ENCODE measurements at regions not wholly inside any gene's neighbourhood (a gene's known extent, or its start where the extent isn't known, plus 50 kb on each side); places are given as distances from the start of the nearest gene placed in this dataset.

DNA sequence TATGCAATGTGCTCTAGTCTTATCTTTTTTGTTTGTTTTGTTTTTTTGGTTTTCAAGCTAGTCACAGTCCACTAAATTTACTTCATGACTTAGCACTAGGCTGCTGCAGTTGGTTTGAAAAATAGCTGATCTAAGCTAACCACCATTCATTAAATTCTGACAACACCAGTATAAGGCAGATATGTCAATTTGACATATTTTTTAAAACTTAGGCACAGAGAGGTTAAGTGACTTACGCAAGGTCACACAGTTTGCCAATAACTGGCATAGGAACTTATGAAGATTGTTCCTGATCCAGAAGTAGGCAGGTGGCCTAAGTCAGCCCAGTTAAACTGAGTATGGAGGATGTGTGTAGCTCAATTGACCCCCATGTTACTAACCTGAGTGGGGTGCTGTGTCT lies 377.3 kb upstream of the NFE2L3 start:
- DNase-seq = no peak

DNA sequence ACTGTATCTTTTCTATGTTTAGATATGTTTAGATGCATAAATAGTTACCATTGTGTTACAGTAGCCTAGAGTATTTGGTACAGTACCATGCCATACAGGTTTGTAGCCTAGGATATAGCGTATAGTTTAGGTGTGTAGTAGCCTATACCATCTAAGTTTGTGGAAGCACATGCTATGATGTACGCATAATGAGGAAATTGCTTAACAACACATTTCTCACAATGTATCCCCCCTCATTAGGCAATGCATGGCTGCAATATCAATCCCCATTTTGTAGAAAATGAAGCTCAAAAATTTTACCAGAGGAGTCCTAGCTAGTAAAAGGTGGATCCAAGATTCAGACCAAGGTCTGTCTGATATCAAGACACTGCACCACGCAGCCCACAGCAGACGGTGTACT lies 376.4 kb upstream of the NFE2L3 start:
- DNase-seq = no peak

DNA sequence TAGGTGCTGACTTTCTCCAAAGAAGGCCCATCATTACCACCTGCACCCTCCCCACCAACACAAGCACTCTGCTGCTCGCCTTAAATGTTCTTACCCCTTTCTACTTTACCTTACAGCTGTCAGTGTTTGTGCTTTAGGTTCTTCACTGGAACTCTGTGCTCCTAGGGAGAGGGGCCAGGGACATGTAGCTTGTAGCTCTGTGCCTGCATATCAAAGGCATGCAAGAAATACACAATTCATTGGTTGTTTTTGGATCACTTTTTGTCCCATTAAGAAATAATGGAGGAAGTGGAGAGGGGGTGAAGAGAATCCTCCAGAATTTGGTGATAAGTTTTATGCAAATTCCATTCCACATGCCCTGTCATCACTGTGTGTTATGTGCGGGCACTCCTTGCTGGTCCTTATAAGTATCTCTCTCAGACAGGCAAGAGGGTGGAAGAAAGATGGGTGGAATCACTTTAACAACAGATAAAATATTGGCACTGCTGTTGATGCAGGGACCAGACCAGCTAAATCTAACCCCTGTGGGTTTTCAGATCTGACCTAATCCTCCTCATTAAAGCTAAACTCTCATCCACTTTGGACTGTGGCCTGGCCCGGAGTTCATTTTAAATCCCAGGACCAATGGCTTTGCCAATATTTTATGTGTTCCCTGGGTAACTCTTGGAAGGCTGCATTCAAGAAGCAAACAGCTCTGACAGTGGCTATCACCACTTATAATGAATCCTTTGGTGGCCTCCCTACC lies 375.8 kb upstream of the NFE2L3 start:
- DNase-seq = peak; percentile 37 to 84 (median 77)

DNA sequence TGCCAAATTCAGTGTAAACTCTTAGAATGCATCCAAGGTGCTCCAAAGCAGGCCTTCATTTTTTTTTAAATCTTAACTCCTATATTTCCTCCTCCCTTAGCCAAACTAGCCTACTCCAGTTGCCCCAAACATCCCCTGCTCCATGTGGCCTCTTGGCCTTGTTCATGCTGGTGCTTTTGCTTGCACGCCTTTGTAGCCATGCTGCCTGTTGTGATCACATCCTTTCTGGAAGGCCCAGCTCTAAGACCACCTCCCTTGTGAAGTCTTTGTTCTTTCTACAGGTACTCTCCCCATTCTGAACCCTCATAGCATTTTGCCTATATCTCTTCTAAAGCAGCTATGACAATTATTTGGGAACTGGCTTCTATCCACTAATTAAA lies 375.3 kb upstream of the NFE2L3 start:
- DNase-seq = no peak

DNA sequence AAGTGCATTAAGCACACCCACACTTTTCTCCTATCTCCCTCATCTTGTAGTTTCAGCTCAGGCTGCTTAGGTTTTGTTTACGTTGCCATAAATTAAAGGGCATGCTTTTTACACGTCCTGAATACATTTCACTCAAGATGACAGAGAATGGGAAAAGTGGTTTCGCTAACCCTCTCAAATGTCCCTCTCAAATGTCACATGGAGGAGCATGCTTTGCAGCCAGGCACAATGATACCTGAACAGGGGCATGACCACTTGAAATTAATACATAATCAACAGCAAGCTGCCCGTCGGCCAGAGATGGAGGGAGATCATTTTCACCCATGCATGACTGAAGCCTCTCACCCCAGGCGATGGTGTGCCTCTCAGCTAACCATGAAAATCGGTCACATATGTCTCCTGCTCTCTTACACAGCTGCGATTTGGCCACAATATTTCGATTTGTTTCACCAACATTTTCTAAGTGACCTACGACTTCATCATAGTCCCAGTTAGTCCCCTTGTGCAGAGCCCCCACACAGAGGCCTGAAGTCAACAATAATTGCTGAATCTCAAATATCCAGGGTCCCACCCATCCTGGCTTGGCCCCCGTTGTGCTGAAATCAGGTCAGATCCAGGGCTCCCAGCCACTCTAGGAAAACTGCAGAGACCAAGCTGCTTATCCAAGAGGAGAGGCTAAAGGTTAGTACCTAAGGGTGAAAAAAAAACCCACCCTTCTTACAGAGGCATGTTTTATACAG lies 373.9 kb upstream of the NFE2L3 start:
- DNase-seq = peak in 1 of 3 donors; percentile 69

DNA sequence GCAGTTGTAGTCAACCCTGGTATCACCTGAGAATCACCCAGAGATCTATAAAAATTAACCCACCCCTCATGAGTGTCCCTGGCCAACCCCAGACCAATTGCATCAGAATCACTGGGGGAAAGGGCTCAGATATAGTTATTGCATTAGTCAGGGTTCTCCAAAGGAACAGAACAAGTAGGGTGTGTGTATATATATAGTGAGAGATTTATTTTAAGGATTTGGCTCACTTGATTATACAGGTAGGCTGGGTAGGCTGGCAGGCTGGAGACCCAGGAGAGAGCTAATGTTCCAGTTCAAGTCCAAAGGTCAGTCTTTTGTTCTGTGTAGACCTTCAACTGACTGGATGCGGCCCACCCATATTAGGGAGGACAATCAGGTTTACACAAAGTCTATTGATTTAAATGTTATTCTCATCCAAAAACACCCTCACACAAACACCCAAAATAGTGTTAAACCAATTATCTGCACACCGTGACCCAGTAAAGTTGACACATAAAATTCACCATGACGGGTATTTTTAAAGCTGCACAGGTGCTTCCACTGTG lies 372.9 kb upstream of the NFE2L3 start:
- DNase-seq = no peak

DNA sequence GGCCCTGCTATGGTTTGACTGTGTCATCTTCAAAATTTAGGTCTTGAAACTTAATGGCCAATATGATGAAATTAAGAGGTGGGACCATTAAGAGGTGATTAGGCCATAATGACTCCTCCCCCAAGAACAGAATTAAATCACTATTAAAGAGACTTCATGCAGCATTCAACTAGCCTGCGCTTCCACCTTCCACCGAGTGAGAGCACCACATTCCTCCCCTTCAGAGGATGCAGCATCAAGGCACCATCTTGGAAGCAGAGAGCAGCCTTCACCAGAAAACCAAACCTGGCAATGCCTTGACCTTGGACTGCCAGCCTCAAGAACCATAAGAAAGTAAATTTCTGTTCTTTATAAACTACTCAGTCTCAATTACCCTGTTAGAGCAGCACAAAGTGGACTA lies 371.1 kb upstream of the NFE2L3 start:
- no peak for DNase-seq

DNA sequence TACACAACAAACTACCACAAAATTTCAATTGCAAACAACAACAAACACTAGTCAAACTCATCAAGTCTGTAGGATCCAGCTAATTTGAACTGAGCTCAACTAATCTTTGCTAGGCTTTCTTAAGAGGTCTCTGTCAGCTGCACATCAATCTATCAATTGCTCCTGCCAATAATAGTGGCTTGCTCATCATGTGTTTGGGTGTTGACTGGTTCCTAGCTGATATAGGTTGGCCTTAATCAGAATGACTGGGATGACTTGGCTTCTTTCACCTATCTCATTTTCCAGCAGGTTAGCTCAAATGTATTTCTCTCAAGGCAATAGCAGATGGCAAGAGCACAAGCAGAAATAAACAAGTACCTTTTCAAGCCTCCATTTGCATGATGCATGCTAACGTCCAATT lies 370.3 kb upstream of the NFE2L3 start:
- no peak for DNase-seq

DNA sequence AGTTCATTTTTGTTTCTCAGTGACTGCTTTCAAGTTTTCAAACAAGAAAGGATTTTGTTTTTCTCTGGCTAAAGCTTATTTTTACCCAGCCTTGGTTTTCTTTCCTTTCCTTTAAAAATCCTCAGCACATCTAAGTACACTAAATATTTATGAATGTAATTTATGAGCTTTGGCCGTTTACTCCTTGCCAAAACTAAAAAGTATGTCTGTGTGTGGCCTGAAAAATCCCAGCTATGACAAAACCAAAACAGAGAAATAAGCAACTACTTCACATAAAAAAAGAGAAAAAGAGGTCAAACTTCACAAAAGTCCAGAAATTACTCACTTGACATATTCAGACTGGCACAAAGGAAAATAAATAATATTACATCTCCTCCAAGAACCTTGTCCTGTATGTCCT lies 365.1 kb upstream of the NFE2L3 start:
- DNase-seq = peak in 2 of 3 donors; percentile 40 to 67

DNA sequence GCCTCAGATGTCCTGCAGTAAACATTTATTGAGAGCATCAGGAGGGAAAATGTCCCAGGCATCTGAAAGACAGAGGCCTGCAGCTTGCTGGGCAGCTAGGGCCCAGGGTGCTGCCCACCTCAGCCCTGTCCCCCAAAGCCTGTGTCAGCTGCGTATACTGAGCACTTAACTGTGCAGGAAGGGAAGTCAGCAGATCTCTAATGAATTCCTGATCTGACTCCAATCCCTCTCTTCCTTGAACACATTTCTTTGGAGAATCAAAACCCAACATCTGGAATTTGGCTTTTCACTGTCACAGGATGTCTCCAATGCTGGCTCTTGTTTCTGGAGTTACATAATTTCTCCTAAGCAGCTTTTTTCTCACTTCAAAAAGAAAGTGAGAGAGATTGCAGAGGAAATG lies 364.7 kb upstream of the NFE2L3 start:
- DNase-seq = peak in 2 of 3 donors; percentile 67 to 80

DNA sequence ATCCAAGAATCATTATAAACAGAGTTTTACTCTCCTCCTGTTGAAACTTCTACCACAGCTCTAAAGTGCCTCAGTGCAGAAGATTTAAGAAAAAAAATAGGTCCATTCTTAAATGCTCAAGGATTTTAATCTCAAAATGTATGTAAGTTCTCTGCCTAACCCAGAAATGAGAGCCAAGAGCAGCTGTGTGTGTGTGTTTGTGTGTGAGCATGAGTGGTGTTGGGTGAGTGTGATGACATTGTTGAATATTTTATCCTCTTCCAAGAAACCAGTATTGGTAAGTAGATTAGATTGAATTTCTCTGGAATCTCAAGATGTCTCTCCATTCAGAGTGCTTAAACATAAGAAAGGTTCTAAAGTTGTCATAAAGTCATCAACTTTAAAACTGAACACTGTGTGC lies 363.6 kb upstream of the NFE2L3 start:
- DNase-seq = no peak

DNA sequence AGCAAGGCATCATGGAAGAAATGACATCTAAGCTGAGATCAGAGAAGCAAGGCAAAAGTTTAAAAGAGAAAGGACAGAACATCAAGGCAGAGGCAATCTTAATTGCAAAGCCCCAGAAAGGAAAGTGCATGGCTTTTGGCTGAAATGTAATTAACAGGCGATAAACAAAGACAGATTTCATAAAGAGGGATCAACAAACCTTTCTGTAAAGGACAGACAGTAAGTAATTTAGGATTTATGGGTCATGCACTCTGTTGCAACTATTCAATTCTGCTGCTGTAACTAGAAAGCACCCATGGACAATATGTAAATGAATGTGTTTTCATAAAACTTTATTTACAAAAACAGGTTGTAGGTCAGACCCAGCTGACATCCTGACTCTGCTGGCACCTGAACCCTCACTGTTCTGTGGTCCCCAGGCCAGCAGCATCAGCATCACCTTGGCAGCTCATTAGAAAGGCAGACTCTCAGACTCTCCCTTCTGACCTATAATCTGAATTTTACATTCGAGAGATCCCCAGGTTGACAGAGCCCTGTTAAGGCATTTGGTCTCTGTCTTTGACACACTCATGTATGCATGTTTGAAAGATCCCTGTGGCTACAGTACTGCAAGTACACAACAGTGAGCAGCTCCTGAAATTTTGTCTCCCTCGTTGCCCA lies 362.9 kb upstream of the NFE2L3 start:
- no peak for DNase-seq

DNA sequence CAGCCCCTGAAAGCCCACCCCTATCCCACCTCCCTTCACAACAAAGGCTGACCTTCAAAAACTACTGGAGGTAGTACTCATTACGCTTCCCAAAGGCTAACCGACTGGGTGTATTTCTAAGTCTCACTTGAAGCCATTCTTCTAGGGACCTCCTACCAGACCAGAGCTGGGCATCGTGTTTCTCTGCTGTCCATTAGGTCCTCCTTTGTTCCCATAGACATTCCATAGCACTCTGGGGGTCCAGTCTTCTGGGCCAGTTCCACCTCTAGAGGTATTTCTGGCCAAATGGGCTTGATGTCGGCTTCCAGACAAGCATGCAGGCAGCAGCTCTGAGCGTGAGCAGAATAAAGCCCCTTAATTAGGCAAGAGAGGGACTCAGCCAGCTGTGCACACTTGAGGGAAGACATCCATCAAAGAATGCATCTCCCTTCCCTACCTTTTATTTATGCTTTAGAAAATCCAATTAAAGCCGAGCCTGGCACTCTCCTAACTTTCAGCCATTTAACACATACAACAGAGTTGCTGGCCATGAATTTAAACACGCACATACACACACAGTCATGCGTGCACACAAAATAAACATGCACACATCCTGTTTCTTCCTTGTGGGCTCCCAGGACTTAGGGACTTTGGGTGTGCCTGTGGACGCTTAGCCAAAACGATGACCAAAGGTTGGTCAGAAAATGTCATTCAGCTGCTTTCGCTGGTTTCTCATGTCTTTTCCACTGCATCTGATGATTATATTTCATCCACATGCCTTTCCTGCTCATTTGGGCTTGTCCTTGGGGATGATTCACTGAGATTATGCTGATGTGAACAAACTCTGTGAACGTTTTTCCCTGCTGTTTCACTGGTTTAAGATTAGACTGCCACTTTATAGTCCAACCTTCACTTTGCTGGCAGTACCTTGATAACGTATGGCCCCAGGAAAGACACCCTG lies 362.0 kb upstream of the NFE2L3 start:
- peak in 1 of 3 donors; percentile 57 for DNase-seq

DNA sequence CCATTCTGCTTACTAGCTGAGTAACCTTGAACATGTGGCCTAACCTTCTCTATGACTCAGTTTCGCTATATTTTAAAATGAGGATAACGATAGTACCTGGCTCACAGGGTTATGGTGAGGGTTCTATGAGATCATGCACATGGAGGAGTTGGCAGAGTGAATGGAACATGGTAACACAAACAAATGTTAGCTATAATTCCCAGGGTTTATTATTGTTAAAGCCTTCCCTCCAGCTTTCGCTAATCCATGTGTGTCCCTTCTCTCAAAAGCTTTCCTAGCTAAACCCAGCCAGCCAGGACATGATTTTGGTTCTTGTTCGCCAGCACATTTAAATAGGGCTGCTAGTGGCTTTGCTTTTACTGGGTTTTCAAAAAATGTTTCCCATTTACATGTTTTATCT lies 361.0 kb upstream of the NFE2L3 start:
- DNase-seq = peak in 1 of 3 donors; percentile 25

DNA sequence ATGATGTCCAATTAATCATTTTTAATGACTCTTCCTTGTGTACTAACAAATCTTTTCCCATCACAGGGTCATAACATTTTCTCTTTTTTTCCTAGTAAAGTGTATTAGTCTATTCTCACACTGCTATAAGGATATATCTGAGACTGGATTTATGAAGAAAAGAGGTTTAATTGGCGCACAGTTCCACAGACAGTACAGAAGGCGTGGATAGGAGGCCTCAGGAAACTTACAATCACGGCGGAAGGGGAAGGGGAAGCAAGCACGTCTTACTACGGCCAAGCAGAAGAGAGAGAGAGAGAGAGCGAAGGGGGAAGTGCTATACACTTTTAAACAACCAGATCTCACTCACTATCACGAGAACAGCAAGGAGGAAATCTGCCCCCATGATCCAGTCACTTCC lies 359.4 kb upstream of the NFE2L3 start:
- no peak for DNase-seq

DNA sequence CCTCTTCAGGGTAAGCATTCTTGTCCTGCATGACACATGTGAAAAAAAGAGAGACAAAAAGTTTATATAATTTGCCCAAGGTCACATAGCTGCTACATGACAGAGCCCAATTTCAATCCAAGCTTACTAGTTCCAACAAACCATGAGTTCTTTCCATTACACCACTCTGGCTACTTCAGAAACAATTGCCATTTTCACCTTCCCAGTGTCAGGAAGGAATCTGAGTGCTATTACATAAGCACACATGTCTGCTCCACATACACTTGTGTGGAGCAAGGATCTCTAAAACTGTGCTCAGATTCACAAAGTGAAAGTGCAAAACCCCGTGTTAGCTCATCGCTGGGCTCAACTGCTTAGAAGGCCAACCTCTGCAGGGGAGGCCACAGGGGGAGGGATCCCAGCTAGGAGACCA lies 356.2 kb upstream of the NFE2L3 start:
- DNase-seq = peak; percentile 38 to 62 (median 47)

DNA sequence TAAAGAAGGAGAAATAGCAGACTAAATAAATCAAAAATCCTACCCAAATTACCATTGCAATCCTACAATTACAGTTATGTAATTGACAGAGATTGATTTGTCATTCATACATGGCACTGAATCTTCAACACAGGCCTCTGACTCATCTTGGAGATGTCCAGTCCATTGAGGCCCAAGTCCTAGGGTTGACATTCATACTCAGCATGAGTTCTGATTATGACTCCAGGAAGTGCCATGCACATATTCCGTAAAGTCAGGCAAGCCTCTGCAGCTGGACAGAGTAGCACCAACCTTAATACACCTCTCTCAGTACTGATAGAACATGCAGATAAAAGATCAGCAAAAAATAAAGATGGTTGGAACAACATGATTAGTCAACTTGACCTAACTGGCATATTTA lies 353.7 kb upstream of the NFE2L3 start:
- no peak for DNase-seq

DNA sequence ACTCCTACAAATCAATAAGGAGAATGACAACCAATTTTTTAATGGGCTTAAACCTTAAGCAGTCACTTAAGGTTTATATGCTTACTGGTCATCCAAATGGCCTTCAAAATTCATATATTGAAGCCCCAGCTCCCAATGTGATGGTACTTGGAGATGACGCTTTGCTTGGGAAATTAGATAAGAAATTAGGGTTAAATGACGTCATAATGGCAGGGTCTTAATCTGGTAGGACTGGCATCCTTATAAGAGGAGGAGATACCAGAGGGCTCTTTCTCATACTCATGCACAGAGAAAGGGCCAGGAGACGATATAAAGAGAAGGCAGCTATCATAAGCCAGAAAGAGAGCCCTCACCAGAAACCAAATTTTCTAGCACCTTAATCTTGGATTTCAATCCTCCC lies 350.8 kb upstream of the NFE2L3 start:
- DNase-seq = no peak

DNA sequence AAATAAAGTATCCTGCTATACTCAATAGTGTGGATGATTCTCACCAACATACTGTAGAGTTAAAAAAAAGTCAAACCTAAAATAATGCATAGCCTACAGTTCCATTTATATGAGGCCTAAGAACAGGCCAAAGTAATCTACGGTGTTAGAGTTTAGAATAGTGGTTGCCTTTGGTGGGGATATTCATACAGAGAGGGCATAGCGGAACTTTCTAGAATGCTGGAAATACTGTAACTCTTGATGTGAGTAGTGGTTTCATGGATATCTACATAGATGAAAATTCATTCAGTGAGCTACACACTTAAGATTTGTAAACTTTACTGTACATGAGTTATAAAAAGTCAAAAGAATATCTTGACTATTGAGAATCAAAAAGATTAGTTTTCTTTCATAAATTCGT lies 349.9 kb upstream of the NFE2L3 start:
- no peak for DNase-seq

DNA sequence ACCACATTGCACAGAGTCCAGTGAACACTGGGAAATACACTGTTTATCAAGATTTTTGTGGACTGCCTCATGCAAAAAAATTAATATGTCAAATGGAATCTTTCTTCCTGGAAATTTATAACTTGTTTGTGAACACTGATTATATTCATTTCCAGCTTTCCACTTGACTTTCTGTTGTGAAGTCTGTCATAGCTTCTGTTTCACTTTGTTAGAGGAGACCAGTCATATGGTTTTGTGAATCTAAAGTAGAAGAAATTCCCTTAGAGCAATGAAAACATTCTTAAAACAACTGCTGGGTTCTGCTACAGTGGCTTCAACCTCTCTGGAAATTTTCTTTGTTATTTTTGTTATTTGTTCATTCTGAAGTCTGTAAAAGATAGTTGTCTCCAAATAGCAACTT lies 349.5 kb upstream of the NFE2L3 start:
- DNase-seq = no peak

DNA sequence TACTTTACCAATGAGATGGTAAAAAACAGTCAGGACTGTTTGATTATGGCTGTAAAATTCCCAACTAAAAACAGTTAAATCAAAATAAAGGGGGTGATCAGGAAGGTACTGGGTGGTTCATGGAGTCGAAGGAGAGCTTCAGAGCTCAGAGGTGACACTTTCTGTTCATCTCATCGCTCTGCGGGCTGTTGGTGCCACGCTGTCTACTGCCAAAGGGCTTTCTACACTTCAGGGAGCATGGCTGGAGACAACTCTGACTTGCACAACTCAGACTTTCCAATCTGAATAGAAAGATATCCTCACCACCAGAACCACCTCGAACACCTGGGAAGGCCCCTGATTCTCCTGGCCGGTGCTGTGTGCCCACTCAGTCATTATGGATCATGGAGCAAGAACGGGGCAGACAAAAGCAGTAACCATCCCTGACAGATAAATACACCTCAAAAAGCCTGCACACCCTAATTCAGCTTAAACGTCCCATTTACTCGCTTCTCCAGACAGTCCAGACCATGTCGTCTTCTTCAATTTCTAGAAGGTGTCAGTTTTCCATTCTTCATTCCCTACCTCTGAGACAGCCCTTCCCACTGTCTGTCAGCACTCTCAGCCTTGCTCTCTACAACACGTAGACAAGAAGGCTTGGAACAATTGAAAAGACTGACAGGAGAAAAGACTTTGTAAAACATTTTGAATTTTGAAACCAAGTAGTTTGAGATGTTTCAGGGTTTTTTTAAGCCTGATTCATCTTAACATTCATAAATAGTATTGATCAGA lies 348.7 kb upstream of the NFE2L3 start:
- DNase-seq = no peak

Data from muscle of back (tissue), 3 donors.